ENCODE measurements at regions not wholly inside any gene's neighbourhood (a gene's known extent, or its start where the extent isn't known, plus 50 kb on each side); places are given as distances from the start of the nearest gene placed in this dataset.

- TF ChIP-seq CTCF (IDR thresholded peaks at IDR 0.05; ENCODE audit: insufficient read depth, low read length) (no peak), SPI1 (IDR thresholded peaks at IDR 0.05; ENCODE audit: borderline replicate concordance, low read depth) (no peak), POLR2AphosphoS5 (IDR thresholded peaks at IDR 0.05; ENCODE audit: low read depth) (no peak), GABPA (IDR thresholded peaks at IDR 0.05; ENCODE audit: low read depth) (no peak), REST (IDR thresholded peaks at IDR 0.05; ENCODE audit: insufficient replicate concordance, low read depth) (no peak)
Measured at GRCh38 chr17:70820276-70820675, 650.9 kb downstream of the KCNJ2 start.

All from HL-60 (cell line).